Breast epithelium (tissue), 4 donors: ENCODE measurements at regions not wholly inside any gene's neighbourhood (a gene's known extent, or its start where the extent isn't known, plus 50 kb on each side); places are given as distances from the start of the nearest gene placed in this dataset.

Source experiments
- DNase-seq, 2 donors: peaks; one replicate each; pipeline ENCODE4 v3.0.0-alpha.2; 2019; ENCODE audit warnings: low spot score in 2 of 2
- H3K27ac ChIP-seq, 2 donors: fragments of 200-600 bp; sonication (generic) in 1 of 2; one replicate each; pipeline ENCODE4 v1.5.1; 2016 to 2019; ENCODE audit warnings: mild to moderate bottlenecking in 1 of 2
- H3K27me3 ChIP-seq, 2 donors: fragments of 200-600 bp; sonication (generic) in 1 of 2; one replicate each; pipeline versions ENCODE4 v1.5.1 to v1.6.0; 2017 to 2019; ENCODE audit warnings: control low read depth in 1 of 2, mild to moderate bottlenecking in 1 of 2
- H3K36me3 ChIP-seq: fragments of 200-600 bp; one replicate; pipeline ENCODE4 v1.5.1; 2019
- H3K4me1 ChIP-seq, 2 donors: fragments of 200-600 bp; sonication (generic); one replicate each; pipeline ENCODE4 v1.5.1; 2016 to 2019; ENCODE audit warnings: control low read depth in 1 of 2
- H3K4me3 ChIP-seq, 3 donors: fragments of 200-600 bp; sonication (generic); 1 replicate in 2 of 3; 2 replicates in 1 of 3; pipeline ENCODE4 v1.5.1; 2016 to 2019; ENCODE audit warnings: mild to moderate bottlenecking in 3 of 3, moderate library complexity in 2 of 3
- H3K9me3 ChIP-seq, 2 donors: fragments of 200-600 bp; sonication (generic) in 1 of 2; one replicate each; pipeline ENCODE4 v1.5.1; 2016 to 2019; ENCODE audit warnings: control low read depth in 1 of 2
- CTCF ChIP-seq, 3 donors: fragments of 450-650 bp; IDR thresholded peaks; one replicate each; pipeline ENCODE4 v1.5.1; 2016 to 2017; ENCODE audit warnings: antibody characterized with exemption in 3 of 3, mild to moderate bottlenecking in 3 of 3, moderate library complexity in 3 of 3
- POLR2A ChIP-seq: fragments of 450-650 bp; IDR thresholded peaks from one replicate; pipeline ENCODE4 v1.6.1; 2016; ENCODE audit warnings: antibody characterized with exemption, mild to moderate bottlenecking, moderate library complexity
- POLR2AphosphoS5 ChIP-seq, 3 donors: sonication (generic); formaldehyde crosslinking; IDR thresholded peaks; one replicate each; pipeline ENCODE4 v1.6.1; 2017; ENCODE audit warnings: antibody characterized with exemption in 3 of 3
- intact Hi-C: fragments of 100-400 bp; cut with DNase I; formaldehyde crosslinking; loops from one replicate; pipeline ENCODE4 v1.15.1; 2023; ENCODE audit warnings: low total_unique reads

- Histone ChIP-seq H3K4me3 (no peak overlapping the region), H3K27ac (no peak overlapping the region), H3K36me3 (no peaks in the 10 kb centered on the region), H3K9me3 (no peaks in the 10 kb centered on the region), H3K4me1 (no peaks in the 10 kb centered on the region), H3K27me3 (no peaks in the 10 kb centered on the region)
- no peak for DNase-seq
- TF ChIP-seq POLR2AphosphoS5 (IDR thresholded peaks at IDR 0.05) (no peak), POLR2A (no peak), CTCF (IDR thresholded peaks at IDR 0.05) (no peak)
- intact Hi-C loops, result no loop called here
These were observed 54.7 kb upstream of the RND3 start for GRCh38 chr2:150542172-150542571.

GRCh38 chr2:150538651-150539201 lies 51.3 kb upstream of the RND3 start:
- TF ChIP-seq POLR2AphosphoS5 (IDR thresholded peaks at IDR 0.05) (no peak), POLR2A (no peak), CTCF (IDR thresholded peaks at IDR 0.05) (no peak)
- H3K27me3 ChIP-seq, result no peaks in the 10 kb centered on the region

More at GRCh38 chr2:150538651-150539201, 51.3 kb upstream of the RND3 start:
- Histone ChIP-seq H3K4me3 (no peak overlapping the region), H3K4me1 (no peaks in the 10 kb centered on the region), H3K36me3 (no peaks in the 10 kb centered on the region), H3K9me3 (no peaks in the 10 kb centered on the region), H3K27ac (peak overlapping the region; percentile 40 to 61)
- intact Hi-C loops, result no loop called here
- no peak for DNase-seq
